NCI-H1436 treated with DMSO at 0.1 percent for 48 hours (cell line): ENCODE measurements at regions not wholly inside any gene's neighbourhood (a gene's known extent, or its start where the extent isn't known, plus 50 kb on each side); places are given as distances from the start of the nearest gene placed in this dataset.
"Not testable (repeated sequence)": the region's sequence is repeated elsewhere in the genome, so short reads cannot be mapped to it uniquely, and the experiment has no call there.

Experiments used
- DNase-seq: peaks from one replicate; lab custom pipeline; 2025; lab: John Stamatoyannopoulos, UW

- DNase-seq, result no peak
Observed at GRCh38 chr7:45407730-45408408, 166.3 kb upstream of the ADCY1 start.

- no peak for DNase-seq
Observed at GRCh38 chr7:45408409-45408737, 165.8 kb upstream of the ADCY1 start.

- no peak for DNase-seq
Observed at GRCh38 chr7:45410893-45411292, 163.3 kb upstream of the ADCY1 start.

- no peak for DNase-seq
Observed at GRCh38 chr7:45413419-45413818, 160.7 kb upstream of the ADCY1 start.

GRCh38 chr7:45414226-45414625 lies 159.9 kb upstream of the ADCY1 start:
- no peak for DNase-seq

- DNase-seq, result no peak
Observed at GRCh38 chr7:45415265-45415664, 158.9 kb upstream of the ADCY1 start.

- DNase-seq, result no peak
Observed at GRCh38 chr7:45416846-45417245, 157.3 kb upstream of the ADCY1 start.

GRCh38 chr7:45417268-45417667 lies 156.9 kb upstream of the ADCY1 start:
- no peak for DNase-seq

- no peak for DNase-seq
Observed at GRCh38 chr7:45417735-45418134, 156.4 kb upstream of the ADCY1 start.

GRCh38 chr7:45420843-45421495 lies 153.2 kb upstream of the ADCY1 start:
- DNase-seq, result no peak

- DNase-seq, result no peak
Observed at GRCh38 chr7:45421806-45422205, 152.4 kb upstream of the ADCY1 start.

- DNase-seq, result no peak
Observed at GRCh38 chr7:45430397-45430796, 143.8 kb upstream of the ADCY1 start.

GRCh38 chr7:45434167-45434784 lies 139.9 kb upstream of the ADCY1 start:
- no peak for DNase-seq

- DNase-seq, result no peak
Observed at GRCh38 chr7:45435131-45435530, 139.0 kb upstream of the ADCY1 start.

- no peak for DNase-seq
Observed at GRCh38 chr7:45435846-45436245, 138.3 kb upstream of the ADCY1 start.

GRCh38 chr7:45440776-45441175 lies 133.4 kb upstream of the ADCY1 start:
- not testable (repeated sequence) for DNase-seq

GRCh38 chr7:45443263-45443662 lies 130.9 kb upstream of the ADCY1 start:
- no peak for DNase-seq

- DNase-seq, result no peak
Observed at GRCh38 chr7:45446195-45446944, 127.8 kb upstream of the ADCY1 start.

- no peak for DNase-seq
Observed at GRCh38 chr7:45447296-45447695, 126.9 kb upstream of the ADCY1 start.

- no peak for DNase-seq
Observed at GRCh38 chr7:45450571-45451204, 123.5 kb upstream of the ADCY1 start.

GRCh38 chr7:45451342-45452035 lies 122.7 kb upstream of the ADCY1 start:
- DNase-seq, result no peak

GRCh38 chr7:45454771-45455170 lies 119.4 kb upstream of the ADCY1 start:
- no peak for DNase-seq
